Tibial nerve (tissue), 4 donors: ENCODE measurements at regions not wholly inside any gene's neighbourhood (a gene's known extent, or its start where the extent isn't known, plus 50 kb on each side); places are given as distances from the start of the nearest gene placed in this dataset.
"Not testable (repeated sequence)": the region's sequence is repeated elsewhere in the genome, so short reads cannot be mapped to it uniquely, and the experiment has no call there.

Experiments
- DNase-seq, 2 donors: peaks; one replicate each; pipeline ENCODE4 v3.0.0-alpha.2; 2019; ENCODE audit warnings: low spot score in 2 of 2
- H3K27ac ChIP-seq, 4 donors: fragments of 200-600 bp; sonication (generic) in 3 of 4; one replicate each; pipeline ENCODE4 v1.5.1; 2017 to 2019; ENCODE audit warnings: mild to moderate bottlenecking in 1 of 4
- H3K27me3 ChIP-seq, 2 donors: fragments of 200-600 bp; sonication (generic) in 1 of 2; one replicate each; pipeline versions ENCODE4 v1.5.1 to v1.6.0; 2017 to 2019
- H3K36me3 ChIP-seq, 3 donors: fragments of 200-600 bp; sonication (generic); one replicate each; pipeline ENCODE4 v1.5.1; 2018 to 2019
- H3K4me1 ChIP-seq, 4 donors: fragments of 200-600 bp; sonication (generic) in 3 of 4; one replicate each; pipeline ENCODE4 v1.5.1; 2017 to 2019
- H3K4me3 ChIP-seq, 4 donors: fragments of 200-600 bp; sonication (generic) in 3 of 4; one replicate each; pipeline ENCODE4 v1.5.1; 2017 to 2019; ENCODE audit warnings: mild to moderate bottlenecking in 1 of 4, moderate library complexity in 1 of 4
- H3K9me3 ChIP-seq, 4 donors: fragments of 200-600 bp; sonication (generic) in 3 of 4; one replicate each; pipeline ENCODE4 v1.5.1; 2017 to 2019
- CTCF ChIP-seq, 5 experiments: fragments of 200-600 bp in 3 of 5; fragments of 450-650 bp in 2 of 5; sonication (generic) in 3 of 5; IDR thresholded peaks; one replicate each; pipeline ENCODE4 v1.5.1; 2016 to 2019; ENCODE audit warnings: antibody characterized with exemption in 5 of 5, mild to moderate bottlenecking in 3 of 5, moderate library complexity in 2 of 5
- EP300 ChIP-seq, 2 donors: sonication (generic); formaldehyde crosslinking; IDR thresholded peaks; one replicate each; pipeline ENCODE4 v1.6.1; 2017; ENCODE audit warnings: antibody characterized with exemption in 2 of 2, mild to moderate bottlenecking in 1 of 2
- POLR2A ChIP-seq, 2 donors: fragments of 450-650 bp; IDR thresholded peaks; one replicate each; pipeline ENCODE4 v1.6.1; 2017; ENCODE audit warnings: antibody characterized with exemption in 2 of 2, mild to moderate bottlenecking in 2 of 2, moderate library complexity in 2 of 2
- WGBS, 2 donors: methylation state at CpG; one replicate each; pipeline ENCODE4 v1.1.5; 2018; 5-methylcytosine and 5-hydroxymethylcytosine counted together

GRCh38 chr5:33206962-33207506 lies 233.7 kb upstream of the TARS1 start:
- Histone ChIP-seq H3K27me3 (no peaks in the 10 kb centered on the region), H3K27ac (no peak overlapping the region), H3K4me3 (no peak overlapping the region), H3K36me3 (no peaks in the 10 kb centered on the region), H3K9me3 (no peaks in the 10 kb centered on the region), H3K4me1 (peaks cover 0 to 8% (median 2%) of the 10 kb centered on the region in 4 donors)
- 91 to 93% methylated on average over 3 of the region's 3 CpGs for WGBS, 2 donors
- TF ChIP-seq EP300 (IDR thresholded peaks at IDR 0.05) (no peak), POLR2A (IDR thresholded peaks at IDR 0.05) (no peak), CTCF (IDR thresholded peaks at IDR 0.05) (no peak)
- no peak for DNase-seq

- H3K9me3 ChIP-seq, result no peaks in the 10 kb centered on the region
- H3K36me3 ChIP-seq, result no peaks in the 10 kb centered on the region
- H3K27ac ChIP-seq, result no peak overlapping the region
- H3K4me1 ChIP-seq, result peaks cover 0 to 17% (median 2%) of the 10 kb centered on the region in 4 donors
- H3K27me3 ChIP-seq, result no peaks in the 10 kb centered on the region
- WGBS, 2 donors, result 82% methylated on average over 9 of the region's 9 CpGs
- TF ChIP-seq CTCF (IDR thresholded peaks at IDR 0.05) (no peak), EP300 (IDR thresholded peaks at IDR 0.05) (no peak), POLR2A (IDR thresholded peaks at IDR 0.05) (no peak)
- H3K4me3 ChIP-seq, result no peak overlapping the region
- no peak for DNase-seq
Measured at GRCh38 chr5:33209252-33209651, 231.5 kb upstream of the TARS1 start.

GRCh38 chr5:33210221-33210620 lies 230.5 kb upstream of the TARS1 start:
- H3K36me3 ChIP-seq, H3K9me3 ChIP-seq, H3K4me3 ChIP-seq, H3K27ac ChIP-seq, H3K27me3 ChIP-seq, DNase-seq: not testable (repeated sequence)
- peaks cover 0 to 17% (median 2%) of the 10 kb centered on the region in 4 donors for H3K4me1 ChIP-seq

- H3K36me3 ChIP-seq, result no peaks in the 10 kb centered on the region
- H3K27ac ChIP-seq, result no peak overlapping the region
- H3K9me3 ChIP-seq, result no peaks in the 10 kb centered on the region
- no peak for DNase-seq
- peaks cover 0 to 10% (median 1%) of the 10 kb centered on the region in 4 donors for H3K4me1 ChIP-seq
- H3K27me3 ChIP-seq, result no peaks in the 10 kb centered on the region
- H3K4me3 ChIP-seq, result no peak overlapping the region
- WGBS, 2 donors, result 92% methylated on average over 5 of the region's 5 CpGs
- TF ChIP-seq POLR2A (IDR thresholded peaks at IDR 0.05) (no peak), CTCF (IDR thresholded peaks at IDR 0.05) (no peak)
Measured at GRCh38 chr5:33210978-33211377, 229.8 kb upstream of the TARS1 start.

- Histone ChIP-seq H3K9me3 (no peaks in the 10 kb centered on the region), H3K36me3 (no peaks in the 10 kb centered on the region), H3K27me3 (no peaks in the 10 kb centered on the region), H3K4me3 (no peak overlapping the region), H3K27ac (no peak overlapping the region), H3K4me1 (peaks cover 0 to 9% (median 0%) of the 10 kb centered on the region in 4 donors)
- TF ChIP-seq EP300 (IDR thresholded peaks at IDR 0.05), result no peak
- no peak for TF ChIP-seq CTCF (IDR thresholded peaks at IDR 0.05)
- no peak for TF ChIP-seq POLR2A (IDR thresholded peaks at IDR 0.05)
- DNase-seq, result no peak
- 12 to 17% methylated on average over 1 of the region's 1 CpG for WGBS, 2 donors
Measured at GRCh38 chr5:33212439-33212838, 228.3 kb upstream of the TARS1 start.

GRCh38 chr5:33212900-33213299 lies 227.9 kb upstream of the TARS1 start:
- H3K27me3 ChIP-seq, result no peaks in the 10 kb centered on the region
- no peak for DNase-seq
- no peak overlapping the region for H3K4me3 ChIP-seq
- WGBS, 2 donors, result 23 to 29% methylated on average over 2 of the region's 2 CpGs
- H3K27ac ChIP-seq, result peak overlapping the region in 1 of 4 donors; percentile 15
- H3K9me3 ChIP-seq, result no peaks in the 10 kb centered on the region
- TF ChIP-seq EP300 (IDR thresholded peaks at IDR 0.05) (no peak), CTCF (IDR thresholded peaks at IDR 0.05) (no peak), POLR2A (IDR thresholded peaks at IDR 0.05) (no peak)
- H3K36me3 ChIP-seq, result no peaks in the 10 kb centered on the region
- peaks cover 0 to 9% (median 0%) of the 10 kb centered on the region in 4 donors for H3K4me1 ChIP-seq
